Liver (tissue), 8 donors: ENCODE measurements at regions not wholly inside any gene's neighbourhood (a gene's known extent, or its start where the extent isn't known, plus 50 kb on each side); places are given as distances from the start of the nearest gene placed in this dataset.
A peak's percentile ranks its signal among the peaks of the same experiment; 100 is the strongest.

Experiments used
- DNase-seq: peaks from one replicate; pipeline ENCODE4 v3.0.0-alpha.2; 2017; ENCODE audit warnings: low spot score
- H3K27ac ChIP-seq, 2 donors: one replicate each; pipeline ENCODE4 v1.7.0; 2013; ENCODE audit warnings: inconsistent platforms in 2 of 2, low read length in 2 of 2, control low read depth in 1 of 2, low read depth in 1 of 2, mild to moderate bottlenecking in 1 of 2
- H3K27me3 ChIP-seq, 4 donors: one replicate each; pipeline versions ENCODE4 v1.6.1 to v1.7.0; 2013; ENCODE audit warnings: low read length in 3 of 4, inconsistent platforms in 1 of 4, mild to moderate bottlenecking in 1 of 4, moderate library complexity in 1 of 4; ENCODE audit not compliant: control insufficient read depth in 4 of 4, insufficient read depth in 4 of 4
- H3K36me3 ChIP-seq, 4 donors: one replicate each; pipeline versions ENCODE4 v1.6.1 to v1.7.0; 2013; ENCODE audit warnings: low read length in 3 of 4, mild to moderate bottlenecking in 3 of 4, low read depth in 1 of 4, moderate library complexity in 1 of 4; ENCODE audit not compliant: control insufficient read depth in 4 of 4, insufficient read depth in 3 of 4
- H3K4me1 ChIP-seq, 4 donors: one replicate each; pipeline versions ENCODE4 v1.6.1 to v1.7.0; 2013; ENCODE audit warnings: low read length in 3 of 4, mild to moderate bottlenecking in 3 of 4, moderate library complexity in 1 of 4; ENCODE audit not compliant: control insufficient read depth in 4 of 4, insufficient read depth in 4 of 4
- H3K4me3 ChIP-seq, 3 donors: one replicate each; pipeline versions ENCODE4 v1.6.1 to v1.7.0; 2013; ENCODE audit warnings: low read length in 3 of 3, control low read depth in 1 of 3, low read depth in 1 of 3, mild to moderate bottlenecking in 1 of 3
- H3K9ac ChIP-seq, 2 donors: one replicate each; pipeline ENCODE4 v1.7.0; 2013; ENCODE audit warnings: low read length in 2 of 2, mild to moderate bottlenecking in 2 of 2, moderate library complexity in 2 of 2, control low read depth in 1 of 2, low read depth in 1 of 2
- H3K9me3 ChIP-seq, 4 donors: one replicate each; pipeline versions ENCODE4 v1.6.1 to v1.7.0; 2013; ENCODE audit warnings: low read length in 3 of 4; ENCODE audit not compliant: control insufficient read depth in 4 of 4
- ATF3 ChIP-seq: IDR thresholded peaks from 2 replicates; pipeline ENCODE4 v1.6.1; 2016; ENCODE audit warnings: antibody characterized with exemption
- CTCF ChIP-seq: fragments of 150-350 bp; IDR thresholded peaks from 2 replicates; pipeline ENCODE4 v1.5.1; 2017; ENCODE audit warnings: improper control_type of control experiment, low read depth, low read length; ENCODE audit not compliant: missing input control
- EGR1 ChIP-seq, 2 donors: IDR thresholded peaks; 2 replicates each; pipeline ENCODE4 v1.6.1; 2016 to 2018; ENCODE audit warnings: antibody characterized with exemption in 2 of 2, low read depth in 2 of 2
- GABPA ChIP-seq, 2 donors: IDR thresholded peaks in 1 of 2; conservative IDR thresholded peaks in 1 of 2; 2 replicates each; pipeline ENCODE4 v1.6.1; 2016; ENCODE audit warnings: antibody characterized with exemption in 2 of 2, mild to moderate bottlenecking in 1 of 2, moderate library complexity in 1 of 2
- HNF4G ChIP-seq: IDR thresholded peaks from 2 replicates; pipeline ENCODE4 v1.6.1; 2016; ENCODE audit warnings: antibody characterized with exemption
- NR2F2 ChIP-seq: IDR thresholded peaks from 2 replicates; pipeline ENCODE4 v1.6.1; 2016; ENCODE audit warnings: antibody characterized with exemption
- RAD21 ChIP-seq, 2 donors: IDR thresholded peaks; 2 replicates each; pipeline ENCODE4 v1.6.1; 2016; ENCODE audit warnings: antibody characterized with exemption in 2 of 2, mild to moderate bottlenecking in 2 of 2
- REST ChIP-seq: IDR thresholded peaks from 2 replicates; pipeline ENCODE4 v1.6.1; 2016; ENCODE audit warnings: antibody characterized with exemption, mild to moderate bottlenecking
- RXRA ChIP-seq, 2 donors: IDR thresholded peaks; 2 replicates each; pipeline ENCODE4 v1.6.1; 2017 to 2018; ENCODE audit warnings: antibody characterized with exemption in 2 of 2, mild to moderate bottlenecking in 1 of 2
- TAF1 ChIP-seq: conservative IDR thresholded peaks from 2 replicates; pipeline ENCODE4 v1.6.1; 2016; ENCODE audit warnings: antibody characterized with exemption, mild to moderate bottlenecking
- YY1 ChIP-seq: IDR thresholded peaks from 2 replicates; pipeline ENCODE4 v1.6.1; 2016; ENCODE audit warnings: antibody characterized with exemption, mild to moderate bottlenecking
- WGBS: extraction: QIAGEN DNeasy Blood & Tissue Kit; methylation state at CpG from one replicate; pipeline ENCODE4 v1.1.7; 2013; 5-methylcytosine and 5-hydroxymethylcytosine counted together
- donor health status: healthy.
- donor health status: healthy.
- donor health status: healthy.
- donor health status: healthy.
- donor health status: healthy.

DNA sequence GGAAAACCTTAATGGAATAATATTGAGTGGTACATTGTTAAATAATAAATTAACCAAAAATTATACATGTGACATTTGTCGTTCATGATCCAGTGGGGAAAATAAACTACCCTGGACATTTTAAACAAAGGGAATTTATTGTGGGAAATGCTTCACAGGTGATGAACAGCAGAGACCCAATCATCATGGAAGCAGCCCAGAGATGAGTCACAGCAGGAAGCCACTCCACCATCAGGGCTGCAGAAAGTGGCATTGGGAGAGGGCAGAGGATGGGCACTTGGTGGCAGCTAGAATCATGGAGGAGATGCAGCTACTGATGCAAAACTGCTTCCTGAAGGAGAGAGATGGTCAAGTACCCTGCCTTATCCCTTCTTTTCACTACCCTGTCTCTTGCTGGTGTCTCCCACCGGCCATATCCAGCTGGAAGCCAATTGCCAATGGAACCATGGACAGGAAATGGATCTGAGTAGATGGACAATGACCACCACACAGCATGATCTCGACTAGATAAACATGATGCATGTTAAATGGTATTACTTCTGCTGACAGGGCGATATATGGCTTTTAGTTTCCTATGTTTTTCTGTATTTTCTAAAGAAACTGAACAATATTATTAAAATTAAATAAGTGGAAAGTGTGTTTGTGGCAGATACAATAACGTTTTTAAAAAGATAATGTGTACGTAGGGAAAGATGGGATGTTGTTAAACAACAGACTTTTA, 139.8 kb downstream of the RPIA start:
- no peaks in the 10 kb centered on the region for H3K27me3 ChIP-seq
- no peaks in the 10 kb centered on the region for H3K4me1 ChIP-seq
- DNase-seq: no peak
- no peak overlapping the region for H3K4me3 ChIP-seq
- no peak for TF ChIP-seq GABPA (IDR thresholded peaks at IDR 0.05 in 1 of 2, conservative IDR thresholded peaks at IDR 0.05 in 1 of 2)
- TF ChIP-seq RAD21 (IDR thresholded peaks at IDR 0.05): no peak
- no peak for TF ChIP-seq RXRA (IDR thresholded peaks at IDR 0.05)
- no peak for TF ChIP-seq YY1
- no peak for TF ChIP-seq NR2F2
- no peak for TF ChIP-seq EGR1 (IDR thresholded peaks at IDR 0.05; ENCODE audit: low read depth in 2 of 2)
- H3K36me3 ChIP-seq: no peaks in the 10 kb centered on the region
- no peak overlapping the region for H3K9ac ChIP-seq
- no peaks in the 10 kb centered on the region for H3K9me3 ChIP-seq
- WGBS: 47% methylated on average over 6 of the region's 6 CpGs
- H3K27ac ChIP-seq: no peak overlapping the region

DNA sequence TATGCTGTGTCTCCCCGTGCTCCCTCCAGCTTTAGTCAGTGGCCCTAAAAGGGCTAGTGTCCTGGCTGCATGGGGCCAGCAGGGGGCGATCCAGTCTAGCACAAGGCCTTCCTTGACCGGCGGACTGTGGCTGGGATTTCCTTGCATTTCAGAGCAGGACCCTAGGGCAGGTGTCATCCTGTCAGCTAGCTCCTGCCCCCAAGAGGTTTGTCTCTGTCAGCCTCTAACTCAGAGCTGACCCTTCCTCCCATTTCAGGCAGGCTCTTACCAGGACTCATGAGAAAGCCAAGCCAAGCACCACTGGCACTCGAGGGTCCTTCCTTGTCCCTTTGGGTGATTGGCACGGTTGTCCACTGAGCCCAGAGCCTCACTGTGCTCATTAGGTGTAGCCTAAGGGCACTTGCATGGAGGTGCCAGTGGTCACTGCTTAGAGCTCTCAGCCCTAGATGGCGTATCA, 140.3 kb downstream of the RPIA start:
- H3K4me3 ChIP-seq: no peak overlapping the region

DNA sequence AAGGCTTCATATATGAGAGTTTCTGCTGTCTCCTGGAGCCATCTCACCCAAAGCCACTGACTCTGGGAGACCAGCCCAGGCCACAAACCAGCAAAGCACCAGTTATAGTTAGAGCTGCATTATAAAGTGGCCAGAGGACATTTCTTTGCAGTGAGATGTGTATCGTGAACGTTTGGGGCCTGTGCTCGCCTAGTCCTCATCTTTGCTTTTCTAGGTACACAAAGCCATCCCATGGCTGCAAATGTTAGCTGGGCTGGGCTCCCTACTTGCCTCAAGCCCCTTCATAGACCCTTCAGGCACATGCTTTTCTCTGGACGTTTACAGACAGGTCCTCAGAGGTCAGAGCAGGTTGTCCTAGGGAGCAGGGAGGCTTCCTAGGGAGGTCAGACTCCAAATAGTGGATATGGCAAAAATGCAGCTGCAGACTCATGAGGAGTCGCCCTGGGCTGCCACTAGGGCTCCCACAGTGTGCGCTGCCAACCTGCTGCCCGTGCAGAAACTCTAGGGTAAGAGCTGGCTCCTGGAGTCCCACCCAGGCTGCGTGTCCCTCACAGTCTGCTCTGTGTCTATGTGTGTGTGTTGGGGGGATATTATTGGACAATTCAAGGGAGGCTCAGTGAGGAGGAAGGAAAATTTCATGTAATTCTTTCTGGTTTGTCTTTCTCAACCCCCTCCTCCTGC, 141.0 kb downstream of the RPIA start:
- Histone ChIP-seq H3K9ac (no peak overlapping the region), H3K27me3 (no peaks in the 10 kb centered on the region), H3K9me3 (no peaks in the 10 kb centered on the region), H3K4me3 (no peak overlapping the region), H3K27ac (no peak overlapping the region), H3K4me1 (no peaks in the 10 kb centered on the region), H3K36me3 (no peaks in the 10 kb centered on the region)
- DNase-seq: no peak
- 83% methylated on average over 8 of the region's 8 CpGs for WGBS
- TF ChIP-seq REST: no peak
- TF ChIP-seq ATF3: no peak
- TF ChIP-seq HNF4G: no peak
- TF ChIP-seq RAD21 (IDR thresholded peaks at IDR 0.05): no peak
- TF ChIP-seq TAF1: no peak
- no peak for TF ChIP-seq RXRA (IDR thresholded peaks at IDR 0.05)

More for the DNA sequence above, 140.3 kb downstream of the RPIA start:
- Histone ChIP-seq H3K9ac (no peak overlapping the region), H3K4me1 (no peaks in the 10 kb centered on the region), H3K27ac (no peak overlapping the region), H3K27me3 (no peaks in the 10 kb centered on the region), H3K9me3 (no peaks in the 10 kb centered on the region), H3K36me3 (no peaks in the 10 kb centered on the region)
- TF ChIP-seq RAD21 (IDR thresholded peaks at IDR 0.05) (peak; percentile 45 to 71), CTCF (peak; percentile 46), YY1 (no peak)
- DNase-seq: peak; percentile 55
- WGBS: 40% methylated on average over 7 of the region's 7 CpGs
